ENCODE measurements at regions not wholly inside any gene's neighbourhood (a gene's known extent, or its start where the extent isn't known, plus 50 kb on each side); places are given as distances from the start of the nearest gene placed in this dataset.

DNA sequence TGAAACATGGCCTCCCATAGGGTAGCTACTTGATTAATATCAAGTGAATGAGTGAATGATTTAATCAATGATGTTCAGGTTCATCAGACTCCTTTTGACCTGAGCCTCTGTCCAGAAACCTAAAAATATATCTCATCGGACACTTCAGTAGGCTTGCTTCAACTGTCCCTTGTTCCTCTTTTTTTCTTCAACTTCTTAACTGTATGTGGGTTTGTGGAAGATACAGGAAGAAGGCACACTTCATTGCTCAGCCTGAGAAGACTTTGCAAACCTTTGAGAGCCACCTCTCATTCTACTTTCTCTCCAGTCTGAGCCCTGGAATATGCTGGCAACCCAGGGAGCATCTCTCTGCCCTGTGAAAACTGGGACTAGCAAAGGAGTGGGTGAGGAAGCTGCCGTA lies 557.0 kb downstream of the FGF9 start:
- no peak for TF ChIP-seq POLR2A (IDR thresholded peaks at IDR 0.05)
- TF ChIP-seq, protein P1, sequence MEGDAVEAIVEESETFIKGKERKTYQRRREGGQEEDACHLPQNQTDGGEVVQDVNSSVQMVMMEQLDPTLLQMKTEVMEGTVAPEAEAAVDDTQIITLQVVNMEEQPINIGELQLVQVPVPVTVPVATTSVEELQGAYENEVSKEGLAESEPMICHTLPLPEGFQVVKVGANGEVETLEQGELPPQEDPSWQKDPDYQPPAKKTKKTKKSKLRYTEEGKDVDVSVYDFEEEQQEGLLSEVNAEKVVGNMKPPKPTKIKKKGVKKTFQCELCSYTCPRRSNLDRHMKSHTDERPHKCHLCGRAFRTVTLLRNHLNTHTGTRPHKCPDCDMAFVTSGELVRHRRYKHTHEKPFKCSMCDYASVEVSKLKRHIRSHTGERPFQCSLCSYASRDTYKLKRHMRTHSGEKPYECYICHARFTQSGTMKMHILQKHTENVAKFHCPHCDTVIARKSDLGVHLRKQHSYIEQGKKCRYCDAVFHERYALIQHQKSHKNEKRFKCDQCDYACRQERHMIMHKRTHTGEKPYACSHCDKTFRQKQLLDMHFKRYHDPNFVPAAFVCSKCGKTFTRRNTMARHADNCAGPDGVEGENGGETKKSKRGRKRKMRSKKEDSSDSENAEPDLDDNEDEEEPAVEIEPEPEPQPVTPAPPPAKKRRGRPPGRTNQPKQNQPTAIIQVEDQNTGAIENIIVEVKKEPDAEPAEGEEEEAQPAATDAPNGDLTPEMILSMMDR (IDR thresholded peaks at IDR 0.05 in 4 of 5, conservative IDR thresholded peaks at IDR 0.05 in 1 of 5): no peak

Measured in gastrocnemius medialis (tissue), 4 donors.